Transverse colon (tissue), 4 donors: ENCODE measurements at regions not wholly inside any gene's neighbourhood (a gene's known extent, or its start where the extent isn't known, plus 50 kb on each side); places are given as distances from the start of the nearest gene placed in this dataset.

ENCODE experiments used
- DNase-seq: peaks from one replicate; pipeline ENCODE4 v3.0.0-alpha.2; 2019
- H3K27ac ChIP-seq, 4 donors: fragments of 200-600 bp; sonication (generic); 2 replicates each; pipeline ENCODE4 v1.5.1; 2016 to 2018; ENCODE audit warnings: inconsistent platforms in 4 of 4
- H3K27me3 ChIP-seq: fragments of 200-600 bp; sonication (generic); 2 replicates; pipeline ENCODE4 v1.5.1; 2017; ENCODE audit warnings: inconsistent platforms
- H3K36me3 ChIP-seq, 4 donors: fragments of 200-600 bp; sonication (generic); 2 replicates each; pipeline ENCODE4 v1.5.1; 2017 to 2019; ENCODE audit warnings: inconsistent platforms in 4 of 4
- H3K4me1 ChIP-seq, 4 donors: fragments of 200-600 bp; sonication (generic); 2 replicates each; pipeline ENCODE4 v1.5.1; 2017 to 2020; ENCODE audit warnings: inconsistent platforms in 4 of 4
- H3K4me3 ChIP-seq, 4 donors: fragments of 200-600 bp; sonication (generic); 1 replicate in 1 of 4; 2 replicates in 3 of 4; pipeline versions ENCODE4 v1.5.1 to v1.6.1; 2017 to 2019; ENCODE audit warnings: inconsistent platforms in 4 of 4
- H3K9me3 ChIP-seq, 2 donors: fragments of 200-600 bp; sonication (generic); 2 replicates each; pipeline ENCODE4 v1.5.1; 2017 to 2019; ENCODE audit warnings: inconsistent platforms in 2 of 2
- CTCF ChIP-seq, 5 experiments: fragments of 200-600 bp in 3 of 5; fragments of 450-650 bp in 2 of 5; sonication (generic) in 3 of 5; IDR thresholded peaks; 1 replicate in 2 of 5; 2 replicates in 3 of 5; pipeline ENCODE4 v1.5.1; 2016 to 2017; ENCODE audit warnings: antibody characterized with exemption in 5 of 5, inconsistent platforms in 3 of 5, mild to moderate bottlenecking in 2 of 5, moderate library complexity in 1 of 5
- EP300 ChIP-seq: sonication (generic); formaldehyde crosslinking; IDR thresholded peaks from one replicate; pipeline ENCODE4 v1.6.1; 2017; ENCODE audit warnings: antibody characterized with exemption, low read depth
- POLR2A ChIP-seq: fragments of 450-650 bp; IDR thresholded peaks from one replicate; pipeline ENCODE4 v1.6.1; 2016; ENCODE audit warnings: antibody characterized with exemption, mild to moderate bottlenecking, moderate library complexity
- POLR2AphosphoS5 ChIP-seq, 3 donors: sonication (generic); formaldehyde crosslinking; IDR thresholded peaks; one replicate each; pipeline ENCODE4 v1.6.1; 2016; ENCODE audit warnings: antibody characterized with exemption in 3 of 3
- WGBS, 2 donors: methylation state at CpG; one replicate each; pipeline ENCODE4 v1.1.5; 2018; ENCODE audit warnings: low coverage in 1 of 2; 5-methylcytosine and 5-hydroxymethylcytosine counted together
- in situ Hi-C, 4 donors: fragments of 200-750 bp; cut with MboI; loops; one replicate each; pipeline versions ENCODE4 v1.15.0 to v1.15.1; 2017; ENCODE audit warnings: low sequenced_read_pairs in 3 of 4, low pct_ligation_motif_present in 1 of 4, low pct_unique_long_range_greater_than_20kb in 1 of 4
- intact Hi-C: fragments of 100-400 bp; cut with DNase I; formaldehyde crosslinking; loops from one replicate; pipeline ENCODE4 v1.15.1; 2023; ENCODE audit warnings: low total_unique reads

GRCh38 chr7:138245682-138246081 is 169.4 kb downstream of the AKR1D1 start:
- no peak overlapping the region for H3K27ac ChIP-seq
- no peak for DNase-seq
- no peak overlapping the region for H3K4me3 ChIP-seq
- no peaks in the 10 kb centered on the region for H3K36me3 ChIP-seq
- no peaks in the 10 kb centered on the region for H3K27me3 ChIP-seq
- 72 to 80% methylated on average over 1 of the region's 1 CpG for WGBS, 2 donors
- in situ Hi-C loops: no loop called here
- no peak for TF ChIP-seq POLR2AphosphoS5 (IDR thresholded peaks at IDR 0.05)
- TF ChIP-seq CTCF (IDR thresholded peaks at IDR 0.05): no peak
- no peak for TF ChIP-seq POLR2A
- no peak for TF ChIP-seq EP300
- peaks cover 7 to 9% of the 10 kb centered on the region in 2 donors for H3K9me3 ChIP-seq
- intact Hi-C loops: no loop called here
- H3K4me1 ChIP-seq: peaks cover 0 to 2% (median 0%) of the 10 kb centered on the region in 4 donors

GRCh38 chr7:138246428-138246827 is 170.2 kb downstream of the AKR1D1 start:
- peaks cover 0 to 2% (median 0%) of the 10 kb centered on the region in 4 donors for H3K4me1 ChIP-seq
- H3K27me3 ChIP-seq: no peaks in the 10 kb centered on the region
- no peak for DNase-seq
- H3K36me3 ChIP-seq: no peaks in the 10 kb centered on the region
- H3K4me3 ChIP-seq: no peak overlapping the region
- 74 to 78% methylated on average over 3 to 5 of the region's 5 CpGs for WGBS, 2 donors
- peaks cover 7 to 9% of the 10 kb centered on the region in 2 donors for H3K9me3 ChIP-seq
- intact Hi-C loops (no loop called here), in situ Hi-C loops (no loop called here)
- no peak overlapping the region for H3K27ac ChIP-seq
- TF ChIP-seq POLR2A: no peak
- TF ChIP-seq POLR2AphosphoS5 (IDR thresholded peaks at IDR 0.05): no peak
- no peak for TF ChIP-seq EP300
- TF ChIP-seq CTCF (IDR thresholded peaks at IDR 0.05): no peak

GRCh38 chr7:138247081-138247480 is 170.8 kb downstream of the AKR1D1 start:
- no peak for DNase-seq
- Histone ChIP-seq H3K4me1 (peaks cover 0 to 2% (median 0%) of the 10 kb centered on the region in 4 donors), H3K9me3 (peaks cover 7 to 9% of the 10 kb centered on the region in 2 donors), H3K27me3 (no peaks in the 10 kb centered on the region), H3K4me3 (no peak overlapping the region), H3K27ac (no peak overlapping the region), H3K36me3 (no peaks in the 10 kb centered on the region)
- intact Hi-C loops: no loop called here
- WGBS, 2 donors: 50 to 72% methylated on average over 1 of the region's 1 CpG
- in situ Hi-C loops: no loop called here
- TF ChIP-seq CTCF (IDR thresholded peaks at IDR 0.05) (no peak), POLR2A (no peak), POLR2AphosphoS5 (IDR thresholded peaks at IDR 0.05) (no peak), EP300 (no peak)

GRCh38 chr7:138247568-138248333 is 171.5 kb downstream of the AKR1D1 start:
- H3K27ac ChIP-seq: no peak overlapping the region
- H3K4me3 ChIP-seq: no peak overlapping the region
- H3K4me1 ChIP-seq: peaks cover 0 to 2% (median 0%) of the 10 kb centered on the region in 4 donors
- intact Hi-C loops (no loop called here), in situ Hi-C loops (no loop called here)
- no peaks in the 10 kb centered on the region for H3K36me3 ChIP-seq
- TF ChIP-seq EP300 (no peak), POLR2AphosphoS5 (IDR thresholded peaks at IDR 0.05) (no peak), CTCF (IDR thresholded peaks at IDR 0.05) (no peak), POLR2A (no peak)
- H3K27me3 ChIP-seq: no peaks in the 10 kb centered on the region
- DNase-seq: no peak
- WGBS, 2 donors: 60 to 66% methylated on average over 9 of the region's 9 CpGs
- H3K9me3 ChIP-seq: peaks cover 7 to 9% of the 10 kb centered on the region in 2 donors
